ENCODE measurements at regions not wholly inside any gene's neighbourhood (a gene's known extent, or its start where the extent isn't known, plus 50 kb on each side); places are given as distances from the start of the nearest gene placed in this dataset.

DNA sequence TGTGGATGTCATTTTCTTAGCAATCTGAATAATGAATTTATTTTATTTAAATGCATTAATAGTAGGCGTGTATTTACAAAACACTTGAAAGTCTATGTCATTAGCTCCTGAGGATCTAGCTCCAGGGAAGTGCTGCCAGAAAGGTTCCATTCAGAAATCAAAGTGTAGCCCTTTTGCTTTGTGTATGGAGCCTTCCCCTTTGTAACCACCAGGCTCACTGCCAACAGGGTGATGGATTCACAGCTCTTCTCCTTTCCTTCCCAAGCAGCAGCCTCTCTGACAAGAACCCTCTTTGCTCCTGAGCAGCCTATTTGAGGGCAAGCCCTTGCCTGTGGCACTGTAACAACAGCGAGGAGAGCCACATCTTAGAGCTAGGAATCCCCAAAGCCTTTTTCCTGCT, 286.0 kb upstream of the RASGEF1B start:
- TF ChIP-seq FOSL1 (IDR thresholded peaks at IDR 0.05; ENCODE audit: insufficient read depth, low read depth, low read length) = no peak
- TF ChIP-seq CHD2 (IDR thresholded peaks at IDR 0.05; ENCODE audit: low read length) = no peak
- TF ChIP-seq CREB1 (IDR thresholded peaks at IDR 0.05) = no peak
- TF ChIP-seq POLR2AphosphoS5 (IDR thresholded peaks at IDR 0.05; ENCODE audit: low read depth, low read length) = no peak

All from H1 (cell line).